Fibroblast of lung (primary cell): ENCODE measurements at regions not wholly inside any gene's neighbourhood (a gene's known extent, or its start where the extent isn't known, plus 50 kb on each side); places are given as distances from the start of the nearest gene placed in this dataset.

ENCODE experiments used
- DNase-seq, 2 donors: peaks; one replicate each; pipeline versions ENCODE4 v3.0.0 to v3.0.0-alpha.2; 2010; ENCODE audit warnings: low read depth in 2 of 2
- H2AFZ ChIP-seq: 2 replicates; pipeline ENCODE4 v1.5.1; 2012; ENCODE audit warnings: low read length, control low read depth, inconsistent platforms
- H3K27ac ChIP-seq: 2 replicates; pipeline ENCODE4 v1.5.1; 2011; ENCODE audit warnings: low read length, control low read depth; ENCODE audit not compliant: insufficient read depth
- H3K27me3 ChIP-seq: 2 replicates; pipeline ENCODE4 v1.5.1; 2011; ENCODE audit warnings: mild to moderate bottlenecking, low read length; ENCODE audit not compliant: control insufficient read depth, insufficient read depth
- H3K36me3 ChIP-seq: 2 replicates; pipeline ENCODE4 v1.5.1; 2011; ENCODE audit warnings: low read length; ENCODE audit not compliant: control insufficient read depth, insufficient read depth
- H3K4me1 ChIP-seq: 2 replicates; pipeline ENCODE4 v1.5.1; 2011; ENCODE audit warnings: low read length; ENCODE audit not compliant: control insufficient read depth, insufficient read depth; ENCODE audit errors: extremely low read depth
- H3K4me2 ChIP-seq: 2 replicates; pipeline ENCODE4 v1.5.1; 2011; ENCODE audit warnings: low read length, control low read depth; ENCODE audit not compliant: insufficient read depth; ENCODE audit errors: extremely low read depth
- H3K4me3 ChIP-seq, 4 experiments: fragments of 200-600 bp in 1 of 4; sonication (generic) in 1 of 4; replicated peaks in 1 of 4; 2 replicates each; pipeline ENCODE4 v1.5.1; 2011 to 2016; ENCODE audit warnings: low read length in 4 of 4, low read depth in 3 of 4, mild to moderate bottlenecking in 3 of 4, control low read depth in 2 of 4, inconsistent platforms in 1 of 4, mixed read lengths in 1 of 4; ENCODE audit not compliant: insufficient read depth in 1 of 4; ENCODE audit errors: control extremely low read depth in 1 of 4
- H3K79me2 ChIP-seq: 2 replicates; pipeline ENCODE4 v1.5.1; 2012; ENCODE audit warnings: mild to moderate bottlenecking, low read length, inconsistent platforms; ENCODE audit not compliant: control insufficient read depth, insufficient read depth
- H3K9ac ChIP-seq: 2 replicates; pipeline ENCODE4 v1.5.1; 2011; ENCODE audit warnings: mild to moderate bottlenecking, low read length, control low read depth; ENCODE audit not compliant: insufficient read depth
- H3K9me3 ChIP-seq: 2 replicates; pipeline ENCODE4 v1.5.1; 2012; ENCODE audit warnings: low read depth, low read length; ENCODE audit not compliant: control insufficient read depth, insufficient read depth
- H4K20me1 ChIP-seq: 2 replicates; pipeline ENCODE4 v1.5.1; 2011; ENCODE audit warnings: low read length; ENCODE audit not compliant: control insufficient read depth, insufficient read depth; ENCODE audit errors: extremely low read depth
- CTCF ChIP-seq, 2 donors: IDR thresholded peaks in 1 of 2; conservative IDR thresholded peaks in 1 of 2; 1 replicate in 1 of 2; 2 replicates in 1 of 2; pipeline ENCODE4 v1.5.1; 2011 to 2012; ENCODE audit warnings: low read length in 2 of 2, control low read depth in 1 of 2, inconsistent platforms in 1 of 2, low read depth in 1 of 2, mild to moderate bottlenecking in 1 of 2
- EZH2 ChIP-seq: IDR thresholded peaks from 2 replicates; pipeline ENCODE4 v1.5.1; 2012; ENCODE audit warnings: low read length, control low read depth, mild to moderate bottlenecking; ENCODE audit errors: missing control alignments

GRCh38 chr2:17036361-17036760, 370.7 kb upstream of the CYRIA start:
- Histone ChIP-seq H3K9ac (no peak overlapping the region), H3K79me2 (no peaks in the 10 kb centered on the region), H3K4me2 (no peak overlapping the region), H3K36me3 (no peaks in the 10 kb centered on the region), H3K27me3 (no peaks in the 10 kb centered on the region), H2AFZ (no peak overlapping the region), H3K27ac (no peak overlapping the region), H4K20me1 (no peaks in the 10 kb centered on the region), H3K4me1 (no peaks in the 10 kb centered on the region), H3K9me3 (no peaks in the 10 kb centered on the region), H3K4me3 (no peak overlapping the region)
- no peak for TF ChIP-seq CTCF (conservative IDR thresholded peaks at IDR 0.05 in 1 of 2, IDR thresholded peaks at IDR 0.05 in 1 of 2; ENCODE audit: low read depth in 1 of 2, low read length in 2 of 2)
- no peak for TF ChIP-seq EZH2
- no peak for DNase-seq

DNA sequence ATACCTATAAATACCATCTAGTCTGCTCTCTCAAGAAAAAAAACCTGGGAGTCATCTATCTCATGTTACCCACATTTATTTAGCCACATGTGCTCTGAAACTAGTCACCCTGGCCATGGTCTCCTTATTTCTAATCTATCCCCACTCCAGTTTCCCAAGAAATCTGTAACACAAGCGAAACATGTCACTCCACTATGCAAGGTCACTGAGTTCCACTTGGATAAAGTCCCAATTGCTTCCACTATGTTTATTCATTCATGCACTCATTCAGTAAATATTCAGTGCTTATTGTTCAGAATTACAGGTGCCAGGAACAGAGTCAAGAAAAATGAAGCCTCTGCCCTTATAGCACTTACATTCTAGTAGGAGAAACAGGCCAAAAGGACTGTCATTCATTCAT, 369.4 kb upstream of the CYRIA start:
- Histone ChIP-seq H2AFZ (no peak overlapping the region), H4K20me1 (no peaks in the 10 kb centered on the region), H3K4me1 (no peaks in the 10 kb centered on the region), H3K27me3 (no peaks in the 10 kb centered on the region), H3K79me2 (no peaks in the 10 kb centered on the region), H3K4me3 (no peak overlapping the region), H3K4me2 (no peak overlapping the region), H3K36me3 (no peaks in the 10 kb centered on the region), H3K9ac (no peak overlapping the region), H3K27ac (no peak overlapping the region), H3K9me3 (no peaks in the 10 kb centered on the region)
- peak; percentile 89 to 90 for DNase-seq
- no peak for TF ChIP-seq CTCF (conservative IDR thresholded peaks at IDR 0.05 in 1 of 2, IDR thresholded peaks at IDR 0.05 in 1 of 2; ENCODE audit: low read depth in 1 of 2, low read length in 2 of 2)
- no peak for TF ChIP-seq EZH2

DNA sequence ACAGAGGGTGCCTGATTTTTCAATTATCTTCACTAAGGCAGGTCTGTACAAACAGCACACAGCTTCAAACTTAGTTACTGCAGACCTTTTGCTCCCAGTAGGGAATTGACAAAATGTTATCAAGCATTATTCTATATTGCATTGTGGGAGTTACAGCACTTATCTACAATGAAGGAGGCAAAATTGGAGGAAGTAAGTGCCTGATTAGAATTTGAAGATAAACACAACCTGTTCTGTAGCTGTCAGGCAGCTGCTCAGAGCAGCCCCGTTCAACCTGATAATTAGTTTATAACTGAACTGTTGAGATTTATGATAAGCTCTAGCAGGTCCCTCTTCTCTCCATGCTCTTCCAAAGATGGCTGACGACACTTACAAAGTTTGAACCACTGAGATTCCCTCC, 364.4 kb upstream of the CYRIA start:
- no peaks in the 10 kb centered on the region for H3K27me3 ChIP-seq
- H3K79me2 ChIP-seq: no peaks in the 10 kb centered on the region
- no peaks in the 10 kb centered on the region for H3K4me1 ChIP-seq
- no peaks in the 10 kb centered on the region for H4K20me1 ChIP-seq
- H2AFZ ChIP-seq: no peak overlapping the region
- no peak overlapping the region for H3K9ac ChIP-seq
- no peak overlapping the region for H3K4me3 ChIP-seq
- H3K36me3 ChIP-seq: no peaks in the 10 kb centered on the region
- DNase-seq: no peak
- H3K27ac ChIP-seq: no peak overlapping the region
- H3K4me2 ChIP-seq: no peak overlapping the region
- H3K9me3 ChIP-seq: no peaks in the 10 kb centered on the region
- TF ChIP-seq EZH2: no peak
- no peak for TF ChIP-seq CTCF (conservative IDR thresholded peaks at IDR 0.05 in 1 of 2, IDR thresholded peaks at IDR 0.05 in 1 of 2; ENCODE audit: low read depth in 1 of 2, low read length in 2 of 2)
